Adrenal gland (tissue), 5 donors: ENCODE measurements at regions not wholly inside any gene's neighbourhood (a gene's known extent, or its start where the extent isn't known, plus 50 kb on each side); places are given as distances from the start of the nearest gene placed in this dataset.

Experiments
- POLR2A ChIP-seq, 2 donors: fragments of 450-650 bp; IDR thresholded peaks; one replicate each; pipeline ENCODE4 v1.6.1; 2017; ENCODE audit warnings: antibody characterized with exemption in 2 of 2, mild to moderate bottlenecking in 2 of 2, moderate library complexity in 1 of 2
- TF ChIP-seq, protein P1 (sequence below), 6 experiments: fragments of 450-650 bp in 4 of 6; fragments of 200-600 bp in 2 of 6; sonication (generic) in 1 of 6; IDR thresholded peaks; 1 replicate in 5 of 6; 2 replicates in 1 of 6; pipeline versions ENCODE4 v1.5.1 to v1.8.0; 2016 to 2021; ENCODE audit warnings: antibody characterized with exemption in 6 of 6, mild to moderate bottlenecking in 2 of 6, moderate library complexity in 1 of 6
- donor health status: DM: no; HTN: no; CAD: no.

GRCh38 chr12:115383668-115384067, 699.7 kb upstream of the TBX3 start:
- no peak for TF ChIP-seq POLR2A (IDR thresholded peaks at IDR 0.05)
- TF ChIP-seq, protein P1, sequence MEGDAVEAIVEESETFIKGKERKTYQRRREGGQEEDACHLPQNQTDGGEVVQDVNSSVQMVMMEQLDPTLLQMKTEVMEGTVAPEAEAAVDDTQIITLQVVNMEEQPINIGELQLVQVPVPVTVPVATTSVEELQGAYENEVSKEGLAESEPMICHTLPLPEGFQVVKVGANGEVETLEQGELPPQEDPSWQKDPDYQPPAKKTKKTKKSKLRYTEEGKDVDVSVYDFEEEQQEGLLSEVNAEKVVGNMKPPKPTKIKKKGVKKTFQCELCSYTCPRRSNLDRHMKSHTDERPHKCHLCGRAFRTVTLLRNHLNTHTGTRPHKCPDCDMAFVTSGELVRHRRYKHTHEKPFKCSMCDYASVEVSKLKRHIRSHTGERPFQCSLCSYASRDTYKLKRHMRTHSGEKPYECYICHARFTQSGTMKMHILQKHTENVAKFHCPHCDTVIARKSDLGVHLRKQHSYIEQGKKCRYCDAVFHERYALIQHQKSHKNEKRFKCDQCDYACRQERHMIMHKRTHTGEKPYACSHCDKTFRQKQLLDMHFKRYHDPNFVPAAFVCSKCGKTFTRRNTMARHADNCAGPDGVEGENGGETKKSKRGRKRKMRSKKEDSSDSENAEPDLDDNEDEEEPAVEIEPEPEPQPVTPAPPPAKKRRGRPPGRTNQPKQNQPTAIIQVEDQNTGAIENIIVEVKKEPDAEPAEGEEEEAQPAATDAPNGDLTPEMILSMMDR (IDR thresholded peaks at IDR 0.05) = no peak
